GM23248 (cell line): ENCODE measurements at regions not wholly inside any gene's neighbourhood (a gene's known extent, or its start where the extent isn't known, plus 50 kb on each side); places are given as distances from the start of the nearest gene placed in this dataset.
"Not testable (repeated sequence)": the region's sequence is repeated elsewhere in the genome, so short reads cannot be mapped to it uniquely, and the experiment has no call there.

Experiments
- DNase-seq: peaks from one replicate; pipeline ENCODE4 v3.0.0-alpha.2; 2015
- H2AFZ ChIP-seq: fragments of 200-600 bp; sonication (generic); 2 replicates; pipeline ENCODE4 v1.6.1; 2016; ENCODE audit warnings: antibody characterized with exemption
- H3F3A ChIP-seq: fragments of 200-600 bp; sonication (generic); 2 replicates; pipeline ENCODE4 v1.6.1; 2016; ENCODE audit warnings: mild to moderate bottlenecking, antibody characterized with exemption, mixed run types; ENCODE audit not compliant: insufficient read depth
- H3K27ac ChIP-seq: fragments of 200-600 bp; sonication (generic); 2 replicates; pipeline ENCODE4 v1.5.1; 2016; ENCODE audit warnings: mild to moderate bottlenecking
- H3K27me3 ChIP-seq: fragments of 200-600 bp; sonication (generic); replicated peaks from 2 replicates; pipeline ENCODE4 v1.6.1; 2016; ENCODE audit warnings: mild to moderate bottlenecking; ENCODE audit not compliant: insufficient read depth
- H3K36me3 ChIP-seq: fragments of 200-600 bp; sonication (generic); 2 replicates; pipeline ENCODE4 v1.6.1; 2016; ENCODE audit warnings: low read depth, mild to moderate bottlenecking
- H3K4me1 ChIP-seq: fragments of 200-600 bp; sonication (generic); 2 replicates; pipeline ENCODE4 v1.6.1; 2016; ENCODE audit warnings: mild to moderate bottlenecking; ENCODE audit not compliant: insufficient read depth
- H3K4me2 ChIP-seq: fragments of 200-600 bp; sonication (generic); one replicate; pipeline ENCODE4 v1.6.1; 2016; ENCODE audit warnings: mild to moderate bottlenecking; ENCODE audit not compliant: unreplicated experiment
- H3K4me3 ChIP-seq: fragments of 200-600 bp; sonication (generic); 2 replicates; pipeline ENCODE4 v1.5.1; 2016; ENCODE audit warnings: mild to moderate bottlenecking
- H3K79me2 ChIP-seq: fragments of 200-600 bp; sonication (generic); 2 replicates; pipeline ENCODE4 v1.6.1; 2016; ENCODE audit warnings: mild to moderate bottlenecking; ENCODE audit not compliant: insufficient read depth
- H3K9ac ChIP-seq: fragments of 200-600 bp; sonication (generic); 2 replicates; pipeline ENCODE4 v1.6.1; 2016; ENCODE audit warnings: mild to moderate bottlenecking
- H3K9me2 ChIP-seq: fragments of 200-600 bp; sonication (generic); 2 replicates; pipeline ENCODE4 v1.6.1; 2016; ENCODE audit warnings: mixed run types, mild to moderate bottlenecking, moderate library complexity; ENCODE audit not compliant: insufficient read depth
- H3K9me3 ChIP-seq: fragments of 200-600 bp; sonication (generic); one replicate; pipeline ENCODE4 v1.6.1; 2017; ENCODE audit warnings: low read depth
- H4K20me1 ChIP-seq: fragments of 200-600 bp; sonication (generic); 2 replicates; pipeline ENCODE4 v1.6.0; 2016; ENCODE audit not compliant: insufficient read depth
- EZH2 ChIP-seq: fragments of 200-600 bp; sonication (generic); IDR thresholded peaks from 2 replicates; pipeline ENCODE4 v1.6.1; 2018; ENCODE audit warnings: antibody characterized with exemption, mild to moderate bottlenecking; ENCODE audit not compliant: insufficient read depth, poor library complexity, severe bottlenecking
- EZH2phosphoT487 ChIP-seq: fragments of 200-600 bp; sonication (generic); IDR thresholded peaks from 2 replicates; pipeline ENCODE4 v1.6.1; 2018; ENCODE audit warnings: antibody characterized with exemption, moderate library complexity, mild to moderate bottlenecking, low read depth; ENCODE audit not compliant: insufficient read depth
- WGBS, 2 experiments: methylation state at CpG; one replicate each; pipeline ENCODE4 v1.1.6; 2015 to 2017; ENCODE audit warnings: low lambda C conversion rate in 2 of 2, low coverage in 1 of 2; ENCODE audit errors: missing lambda C conversion rate in 2 of 2; 5-methylcytosine and 5-hydroxymethylcytosine counted together
- in situ Hi-C: fragments of 300-500 bp; cut with MboI; formaldehyde crosslinking; loops from 2 replicates; pipeline ENCODE4 v1.15.0; 2020

DNA sequence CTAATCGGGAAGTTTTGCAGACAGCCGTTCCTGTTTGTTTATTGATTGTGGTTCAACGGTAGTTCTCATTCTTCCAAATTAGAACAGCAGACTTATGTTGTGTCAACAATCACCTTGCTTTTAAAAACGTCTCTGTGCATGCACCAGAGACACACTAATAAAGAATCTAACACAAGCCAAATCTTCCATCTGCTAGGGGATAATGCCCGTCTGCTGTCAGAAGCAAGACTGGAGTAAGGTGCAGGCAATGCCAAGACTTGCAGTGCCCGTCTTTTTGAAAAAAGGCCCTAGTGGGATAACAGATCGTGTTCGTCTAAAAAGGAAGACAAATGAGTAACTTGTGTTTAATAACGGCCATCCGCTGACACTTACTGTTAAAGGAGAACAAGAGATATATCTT lies 158.4 kb downstream of the KCNJ2 start:
- Histone ChIP-seq H3K27me3 (no peaks in the 10 kb centered on the region), H3K79me2 (no peaks in the 10 kb centered on the region), H2AFZ (no peak overlapping the region), H3K4me1 (no peaks in the 10 kb centered on the region), H3K9me2 (no peaks in the 10 kb centered on the region), H3K9ac (no peak overlapping the region), H3K27ac (no peak overlapping the region), H3K9me3 (no peaks in the 10 kb centered on the region), H3K4me2 (no peak overlapping the region), H4K20me1 (no peaks in the 10 kb centered on the region), H3K36me3 (no peaks in the 10 kb centered on the region), H3K4me3 (no peak overlapping the region), H3F3A (no peaks in the 10 kb centered on the region)
- DNase-seq: no peak
- in situ Hi-C loops: no loop called here
- 66 to 68% methylated on average over 10 of the region's 10 CpGs for WGBS, 2 experiments
- TF ChIP-seq EZH2phosphoT487 (no peak), EZH2 (no peak)

DNA sequence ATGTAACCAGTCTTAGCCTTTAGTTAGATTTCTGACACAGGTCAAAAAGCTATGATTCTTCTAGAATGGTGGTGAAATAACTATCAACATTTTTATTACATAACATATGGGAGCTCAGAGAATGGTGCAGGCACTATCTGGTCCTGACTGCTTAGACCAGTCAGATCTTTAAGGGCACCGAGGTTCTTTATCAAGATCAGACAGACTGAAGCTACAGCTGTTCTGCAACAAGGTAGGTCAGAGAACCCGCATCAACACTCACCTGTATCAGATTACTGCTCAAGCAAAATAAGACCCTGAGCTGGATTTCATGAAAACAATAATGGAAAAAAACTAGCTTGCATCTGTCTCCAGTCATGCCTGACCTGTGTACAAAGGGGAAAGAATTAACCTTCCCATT lies 160.4 kb downstream of the KCNJ2 start:
- 54 to 55% methylated on average over 2 of the region's 2 CpGs for WGBS, 2 experiments
- Histone ChIP-seq H2AFZ (no peak overlapping the region), H3K4me3 (no peak overlapping the region), H3K9me2 (no peaks in the 10 kb centered on the region), H3K36me3 (no peaks in the 10 kb centered on the region), H3K4me1 (no peaks in the 10 kb centered on the region), H4K20me1 (no peaks in the 10 kb centered on the region), H3F3A (no peaks in the 10 kb centered on the region), H3K27ac (no peak overlapping the region), H3K4me2 (no peak overlapping the region), H3K9ac (no peak overlapping the region), H3K79me2 (no peaks in the 10 kb centered on the region), H3K27me3 (no peaks in the 10 kb centered on the region), H3K9me3 (no peaks in the 10 kb centered on the region)
- in situ Hi-C loops: no loop called here
- DNase-seq: no peak
- no peak for TF ChIP-seq EZH2phosphoT487
- no peak for TF ChIP-seq EZH2

DNA sequence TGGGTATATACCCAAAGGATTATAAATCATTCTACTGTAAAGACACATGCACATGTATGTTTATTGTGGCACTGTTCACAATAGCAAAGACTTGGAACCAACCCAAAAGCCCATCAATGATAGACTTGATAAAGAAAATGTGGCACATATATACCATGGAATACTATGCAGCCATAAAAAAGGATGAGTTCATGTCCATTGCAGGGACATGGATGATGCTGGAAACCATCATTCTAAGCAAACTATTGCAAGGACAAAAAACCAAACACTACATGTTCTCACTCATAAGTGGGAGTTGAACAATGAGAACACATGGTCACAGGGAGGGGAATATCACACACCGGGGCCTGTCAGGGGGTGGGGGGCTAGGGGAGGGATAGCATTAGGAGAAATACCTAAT lies 161.7 kb downstream of the KCNJ2 start:
- WGBS, 2 experiments: 50 to 83% methylated on average over 1 of the region's 1 CpG
- H3K36me3 ChIP-seq: not testable (repeated sequence)

DNA sequence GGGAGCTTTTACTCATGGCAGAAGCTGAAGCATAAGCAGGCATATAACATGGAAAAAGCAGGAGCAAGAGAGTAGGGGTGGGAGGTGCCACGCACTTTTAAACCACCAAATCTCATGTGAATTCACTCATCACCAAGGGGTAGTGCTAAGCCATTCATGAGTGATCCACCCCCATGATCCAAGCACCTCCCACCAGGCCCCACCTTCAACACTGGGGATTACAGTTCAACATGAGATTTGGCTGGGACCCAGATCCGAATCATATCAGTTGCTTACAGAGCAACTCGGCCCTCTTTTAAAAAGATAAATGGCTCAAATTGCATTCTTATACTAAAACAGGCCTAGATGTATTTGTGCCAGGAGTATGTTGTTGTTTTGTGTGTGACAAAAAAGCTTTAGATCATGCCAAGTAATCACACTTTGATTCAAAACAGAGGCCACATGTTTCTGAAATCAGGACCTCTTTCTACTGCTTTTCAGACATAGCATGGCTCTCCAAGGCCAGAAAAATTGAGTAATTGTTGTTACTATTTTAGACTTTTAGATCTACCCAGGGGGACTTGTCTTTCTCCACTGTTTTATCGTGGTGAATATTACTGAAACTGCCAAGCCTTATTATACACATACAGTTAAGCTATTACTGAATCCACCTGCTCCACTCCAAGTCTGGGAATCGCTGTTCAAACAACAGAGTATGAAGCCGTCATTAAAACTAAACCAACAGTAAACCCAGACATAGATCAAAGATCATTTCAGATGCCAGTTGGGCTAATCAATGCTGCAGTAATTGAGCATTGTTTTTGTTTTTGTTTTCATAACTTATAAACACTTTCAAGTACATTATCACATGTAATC lies 163.3 kb downstream of the KCNJ2 start:
- 17 to 20% methylated on average over 6 of the region's 6 CpGs for WGBS, 2 experiments
- in situ Hi-C loops: no loop called here

More for the DNA sequence above, 161.7 kb downstream of the KCNJ2 start:
- H2AFZ ChIP-seq, H3K9me2 ChIP-seq, H3K9ac ChIP-seq, H3K4me3 ChIP-seq, DNase-seq, H4K20me1 ChIP-seq, H3K27me3 ChIP-seq, H3K4me1 ChIP-seq, H3K27ac ChIP-seq, H3K9me3 ChIP-seq, in situ Hi-C loops, H3K79me2 ChIP-seq, H3F3A ChIP-seq, H3K4me2 ChIP-seq: not testable (repeated sequence)

More for the DNA sequence above, 163.3 kb downstream of the KCNJ2 start:
- no peaks in the 10 kb centered on the region for H4K20me1 ChIP-seq
- no peaks in the 10 kb centered on the region for H3K79me2 ChIP-seq
- H3K27me3 ChIP-seq: no peaks in the 10 kb centered on the region
- no peaks in the 10 kb centered on the region for H3K9me2 ChIP-seq
- no peaks in the 10 kb centered on the region for H3K9me3 ChIP-seq
- no peak for TF ChIP-seq EZH2phosphoT487
- TF ChIP-seq EZH2: no peak
- no peak overlapping the region for H3K9ac ChIP-seq
- DNase-seq: no peak
- no peak overlapping the region for H3K4me2 ChIP-seq
- H2AFZ ChIP-seq: no peak overlapping the region
- no peaks in the 10 kb centered on the region for H3K4me1 ChIP-seq
- H3F3A ChIP-seq: no peaks in the 10 kb centered on the region
- no peaks in the 10 kb centered on the region for H3K36me3 ChIP-seq
- no peak overlapping the region for H3K4me3 ChIP-seq
- no peak overlapping the region for H3K27ac ChIP-seq
